GM12864 (cell line): ENCODE measurements at regions not wholly inside any gene's neighbourhood (a gene's known extent, or its start where the extent isn't known, plus 50 kb on each side); places are given as distances from the start of the nearest gene placed in this dataset.

Experiments used
- DNase-seq: peaks from one replicate; pipeline ENCODE4 v3.0.0-alpha.2; 2011; ENCODE audit warnings: low read depth
- H3K4me3 ChIP-seq: 2 replicates; pipeline ENCODE4 v1.5.1; 2011; ENCODE audit warnings: mild to moderate bottlenecking, low read depth, low read length, control low read depth
- CTCF ChIP-seq: IDR thresholded peaks from 2 replicates; pipeline ENCODE4 v1.5.1; 2011; ENCODE audit warnings: low read depth, mild to moderate bottlenecking, moderate library complexity, low read length, control low read depth, inconsistent platforms; ENCODE audit errors: missing control alignments

DNA sequence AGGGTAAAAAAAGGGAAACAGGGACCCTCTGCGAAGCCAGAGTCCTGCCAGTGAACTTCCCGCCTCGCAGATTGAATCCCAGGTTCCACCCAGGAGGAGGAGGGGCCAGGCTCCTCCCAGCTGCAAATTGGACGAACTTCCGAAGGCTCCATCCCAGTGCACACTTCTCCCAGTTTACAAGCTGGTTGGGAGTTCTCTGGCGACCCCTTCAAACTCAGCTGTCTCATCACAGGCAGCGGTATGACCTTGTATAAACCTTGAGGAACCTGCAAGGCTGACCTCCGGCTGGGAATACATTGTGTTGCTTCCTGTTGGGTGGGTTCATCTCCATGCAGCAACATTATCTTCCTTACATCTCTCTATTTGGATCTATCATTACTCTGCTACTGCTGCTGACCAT is 962.7 kb downstream of the GRIK2 start:
- TF ChIP-seq CTCF, result no peak
- H3K4me3 ChIP-seq, result no peak overlapping the region
- no peak for DNase-seq

- H3K4me3 ChIP-seq, result no peak overlapping the region
- no peak for TF ChIP-seq CTCF
Measured at GRCh38 chr6:102355578-102355977, 962.1 kb downstream of the GRIK2 start.

GRCh38 chr6:102352552-102352951 is 959.0 kb downstream of the GRIK2 start:
- no peak for DNase-seq
- no peak overlapping the region for H3K4me3 ChIP-seq
- no peak for TF ChIP-seq CTCF

More at GRCh38 chr6:102355578-102355977, 962.1 kb downstream of the GRIK2 start:
- DNase-seq, result no peak

DNA sequence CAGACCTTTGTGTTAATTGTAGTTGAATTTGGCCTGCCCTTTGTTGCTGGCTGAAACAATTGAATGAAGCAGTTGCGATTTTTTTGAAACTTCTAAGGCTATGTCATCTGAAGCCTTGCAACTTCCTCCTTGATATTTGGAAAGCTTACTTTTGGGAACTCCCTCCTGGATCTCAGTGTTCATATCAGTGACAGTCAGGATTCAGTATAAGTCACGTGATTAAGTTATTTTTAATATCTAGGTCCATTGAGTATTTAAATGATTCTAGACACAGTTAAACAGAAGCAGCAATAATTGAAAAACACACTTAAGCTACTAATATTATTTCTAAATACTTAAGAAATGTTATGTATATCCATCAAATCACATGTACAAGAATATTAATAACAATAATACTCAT is 951.3 kb downstream of the GRIK2 start:
- DNase-seq, result no peak
- no peak for TF ChIP-seq CTCF

DNA sequence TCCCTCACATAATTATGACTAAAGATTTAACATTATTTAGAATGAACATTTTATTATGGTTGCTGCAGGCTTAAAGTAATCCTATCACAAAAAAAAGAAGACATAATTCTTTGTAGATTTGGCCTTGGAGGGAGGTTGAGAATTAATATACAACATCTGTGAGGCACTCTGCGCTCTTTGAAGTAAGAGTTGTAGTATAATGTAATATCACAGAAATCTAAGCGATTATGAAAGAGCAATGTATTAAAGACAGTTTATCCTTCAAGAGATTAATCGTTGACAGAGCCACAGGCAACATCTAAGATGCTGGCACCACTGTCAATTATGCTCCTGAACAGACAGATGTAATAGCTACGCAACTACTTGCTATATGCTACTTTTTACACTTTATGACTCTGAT is 946.8 kb downstream of the GRIK2 start:
- no peak for DNase-seq
- no peak for TF ChIP-seq CTCF
- H3K4me3 ChIP-seq, result no peak overlapping the region

More for the DNA sequence above, 951.3 kb downstream of the GRIK2 start:
- H3K4me3 ChIP-seq, result no peak overlapping the region

- no peak overlapping the region for H3K4me3 ChIP-seq
- TF ChIP-seq CTCF, result no peak
- no peak for DNase-seq
Measured at GRCh38 chr6:102333736-102334135, 940.2 kb downstream of the GRIK2 start.

DNA sequence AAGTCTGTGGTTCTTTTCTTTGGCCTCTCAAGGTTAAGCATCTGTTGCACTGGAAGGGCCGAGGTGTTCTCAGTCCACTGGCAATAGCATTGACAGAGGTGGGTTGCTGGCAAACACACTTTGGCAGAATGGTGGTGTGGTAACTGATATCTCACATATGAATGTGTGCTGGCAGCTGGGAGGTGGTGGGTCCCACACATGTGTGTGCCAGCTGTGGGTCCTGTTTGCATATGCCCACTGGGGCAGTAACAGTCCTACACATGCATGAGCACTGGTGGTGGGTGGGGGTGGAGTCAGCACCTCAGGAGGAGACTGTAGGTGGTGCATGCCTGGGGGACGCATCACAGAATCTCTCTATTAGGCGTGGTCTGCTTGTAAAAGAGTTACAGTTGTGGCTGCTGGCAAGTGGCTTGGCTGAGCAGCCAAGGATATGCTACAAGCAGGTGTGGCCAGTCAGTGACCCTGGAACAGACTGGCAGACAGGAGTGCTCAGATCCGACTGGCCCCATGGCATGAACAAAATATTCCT is 934.3 kb downstream of the GRIK2 start:
- TF ChIP-seq CTCF, result no peak
- DNase-seq, result no peak
- H3K4me3 ChIP-seq, result no peak overlapping the region
